ENCODE measurements at regions not wholly inside any gene's neighbourhood (a gene's known extent, or its start where the extent isn't known, plus 50 kb on each side); places are given as distances from the start of the nearest gene placed in this dataset.

GRCh38 chr9:107872457-107873192, 383.1 kb upstream of the KLF4 start:
- Histone ChIP-seq H3K4me3 (ENCODE audit: severe bottlenecking) (no peak overlapping the region), H3K27me3 (ENCODE audit: insufficient read depth, poor library complexity, severe bottlenecking) (no peaks in the 10 kb centered on the region), H3K36me3 (ENCODE audit: low read depth) (no peaks in the 10 kb centered on the region), H3K27ac (ENCODE audit: poor library complexity, severe bottlenecking) (no peak overlapping the region), H3K9me3 (ENCODE audit: severe bottlenecking) (no peaks in the 10 kb centered on the region), H3K4me1 (ENCODE audit: insufficient read depth, poor library complexity, severe bottlenecking) (no peaks in the 10 kb centered on the region)
- no peak for ATAC-seq (ENCODE audit: low read depth)
- no peak for DNase-seq (ENCODE audit: low spot score)
- TF ChIP-seq CTCF (IDR thresholded peaks at IDR 0.05; ENCODE audit: poor library complexity, severe bottlenecking): no peak

GRCh38 chr9:107870927-107871680, 381.5 kb upstream of the KLF4 start:
- no peaks in the 10 kb centered on the region for H3K27me3 ChIP-seq (ENCODE audit: insufficient read depth, poor library complexity, severe bottlenecking)
- no peak overlapping the region for H3K4me3 ChIP-seq (ENCODE audit: severe bottlenecking)
- no peaks in the 10 kb centered on the region for H3K4me1 ChIP-seq (ENCODE audit: insufficient read depth, poor library complexity, severe bottlenecking)
- H3K27ac ChIP-seq (ENCODE audit: poor library complexity, severe bottlenecking): no peak overlapping the region
- H3K36me3 ChIP-seq (ENCODE audit: low read depth): no peaks in the 10 kb centered on the region
- ATAC-seq (ENCODE audit: low read depth) (no peak; the same call in 2 of the 3 replicates), DNase-seq (ENCODE audit: low spot score) (no peak)
- no peak for TF ChIP-seq CTCF (IDR thresholded peaks at IDR 0.05; ENCODE audit: poor library complexity, severe bottlenecking)
- no peaks in the 10 kb centered on the region for H3K9me3 ChIP-seq (ENCODE audit: severe bottlenecking)

GRCh38 chr9:107870221-107870620, 380.7 kb upstream of the KLF4 start:
- no peak overlapping the region for H3K27ac ChIP-seq (ENCODE audit: poor library complexity, severe bottlenecking)
- H3K4me1 ChIP-seq (ENCODE audit: insufficient read depth, poor library complexity, severe bottlenecking): no peaks in the 10 kb centered on the region
- TF ChIP-seq CTCF (IDR thresholded peaks at IDR 0.05; ENCODE audit: poor library complexity, severe bottlenecking): no peak
- ATAC-seq (ENCODE audit: low read depth) (no peak), DNase-seq (ENCODE audit: low spot score) (no peak)
- no peaks in the 10 kb centered on the region for H3K27me3 ChIP-seq (ENCODE audit: insufficient read depth, poor library complexity, severe bottlenecking)
- H3K4me3 ChIP-seq (ENCODE audit: severe bottlenecking): no peak overlapping the region
- H3K9me3 ChIP-seq (ENCODE audit: severe bottlenecking): no peaks in the 10 kb centered on the region
- H3K36me3 ChIP-seq (ENCODE audit: low read depth): no peaks in the 10 kb centered on the region

- H3K4me1 ChIP-seq (ENCODE audit: insufficient read depth, poor library complexity, severe bottlenecking): no peaks in the 10 kb centered on the region
- H3K4me3 ChIP-seq (ENCODE audit: severe bottlenecking): no peak overlapping the region
These were observed 379.5 kb upstream of the KLF4 start for GRCh38 chr9:107869111-107869510.

More at GRCh38 chr9:107869111-107869510, 379.5 kb upstream of the KLF4 start:
- no peak for ATAC-seq (ENCODE audit: low read depth)
- Histone ChIP-seq H3K36me3 (ENCODE audit: low read depth) (no peaks in the 10 kb centered on the region), H3K27ac (ENCODE audit: poor library complexity, severe bottlenecking) (no peak overlapping the region), H3K27me3 (ENCODE audit: insufficient read depth, poor library complexity, severe bottlenecking) (no peaks in the 10 kb centered on the region), H3K9me3 (ENCODE audit: severe bottlenecking) (no peaks in the 10 kb centered on the region)
- no peak for TF ChIP-seq CTCF (IDR thresholded peaks at IDR 0.05; ENCODE audit: poor library complexity, severe bottlenecking)
- no peak for DNase-seq (ENCODE audit: low spot score)

Measured in RWPE2 (cell line).